H1 (cell line): ENCODE measurements at regions not wholly inside any gene's neighbourhood (a gene's known extent, or its start where the extent isn't known, plus 50 kb on each side); places are given as distances from the start of the nearest gene placed in this dataset.

ENCODE experiments used
- CTCF ChIA-PET: fragments of 300-600 bp; sonication (Branson Sonifier 250); formaldehyde crosslinking; loops from one replicate; lab custom pipeline; 2021; ENCODE audit not compliant: partially characterized antibody; lab: Charles Lee
- POLR2A ChIA-PET: fragments of 300-600 bp; sonication (Branson Sonifier 250); formaldehyde crosslinking; loops from one replicate; lab custom pipeline; 2021; ENCODE audit warnings: inconsistent platforms; ENCODE audit not compliant: partially characterized antibody; lab: Charles Lee
- DNase-seq, 2 experiments: peaks; one replicate each; pipeline versions ENCODE4 v3.0.0 to v3.0.0-alpha.2; 2010 to 2022; ENCODE audit warnings: low spot score in 2 of 2, low read depth in 1 of 2, mixed read lengths in 1 of 2
- FAIRE-seq: peaks from 2 replicates; lab custom pipeline; 2011; peaks lifted over from hg19 to GRCh38; lab: Jason Lieb, UNC
- H2AFZ ChIP-seq: 2 replicates; pipeline ENCODE4 v1.8.1; 2012; ENCODE audit warnings: low read length, inconsistent platforms
- H2AK5ac ChIP-seq: 2 replicates; pipeline ENCODE4 v1.6.1; 2013; ENCODE audit warnings: low read depth, low read length
- H2BK120ac ChIP-seq: replicated peaks from 2 replicates; pipeline ENCODE3; 2013; ENCODE audit warnings: low read depth, low read length, inconsistent platforms
- H2BK12ac ChIP-seq: 2 replicates; pipeline ENCODE4 v1.6.1; 2013; ENCODE audit warnings: low read depth, low read length
- H2BK15ac ChIP-seq: 2 replicates; pipeline ENCODE4 v1.6.1; 2013; ENCODE audit warnings: low read length
- H2BK20ac ChIP-seq: 2 replicates; pipeline ENCODE4 v1.6.1; 2013; ENCODE audit warnings: low read length
- H2BK5ac ChIP-seq: 2 replicates; pipeline ENCODE4 v1.6.1; 2013; ENCODE audit warnings: low read depth, low read length
- H3K14ac ChIP-seq: 2 replicates; pipeline ENCODE4 v1.6.1; 2013; ENCODE audit warnings: inconsistent platforms; ENCODE audit not compliant: insufficient read length
- H3K18ac ChIP-seq: 2 replicates; pipeline ENCODE4 v1.6.1; 2013; ENCODE audit warnings: low read length; ENCODE audit errors: extremely low read depth
- H3K23ac ChIP-seq: 2 replicates; pipeline ENCODE4 v1.6.1; 2013; ENCODE audit warnings: inconsistent platforms; ENCODE audit not compliant: insufficient read length
- H3K23me2 ChIP-seq: 2 replicates; pipeline ENCODE4 v1.6.1; 2013; ENCODE audit warnings: low read depth, low read length
- H3K27ac ChIP-seq: 2 replicates; pipeline ENCODE4 v1.6.1; 2011; ENCODE audit warnings: low read depth, low read length, inconsistent platforms
- H3K27me3 ChIP-seq, 4 experiments: replicated peaks in 1 of 4; 1 replicate in 1 of 4; 2 replicates in 3 of 4; pipeline versions ENCODE4 v1.6.1 to v1.8.1; 2011 to 2013; ENCODE audit warnings: low read length in 3 of 4, mild to moderate bottlenecking in 3 of 4, inconsistent platforms in 2 of 4, mixed read lengths in 2 of 4, moderate library complexity in 1 of 4; ENCODE audit not compliant: control insufficient read depth in 3 of 4, insufficient read depth in 3 of 4; ENCODE audit errors: extremely low read depth in 1 of 4
- H3K36me3 ChIP-seq, 4 experiments: 2 replicates each; pipeline versions ENCODE4 v1.6.1 to v1.8.1; 2011 to 2013; ENCODE audit warnings: mild to moderate bottlenecking in 4 of 4, low read length in 3 of 4, moderate library complexity in 2 of 4, control low read depth in 1 of 4, inconsistent platforms in 1 of 4; ENCODE audit not compliant: insufficient read depth in 4 of 4, control insufficient read depth in 2 of 4
- H3K4ac ChIP-seq: replicated peaks from 2 replicates; pipeline ENCODE3; 2013; ENCODE audit warnings: low read length, low read depth, mixed read lengths, inconsistent platforms; ENCODE audit not compliant: insufficient read length
- H3K4me1 ChIP-seq, 4 experiments: replicated peaks in 1 of 4; 1 replicate in 1 of 4; 2 replicates in 3 of 4; pipeline versions ENCODE4 v1.6.1 to v1.8.1; 2011 to 2013; ENCODE audit warnings: low read length in 3 of 4, inconsistent platforms in 2 of 4, mixed read lengths in 1 of 4; ENCODE audit not compliant: insufficient read depth in 4 of 4, control insufficient read depth in 3 of 4
- H3K4me2 ChIP-seq, 2 experiments: 2 replicates each; pipeline versions ENCODE4 v1.6.1 to v1.8.1; 2011 to 2013; ENCODE audit warnings: low read depth in 2 of 2, low read length in 2 of 2, control low read depth in 1 of 2, inconsistent platforms in 1 of 2, mild to moderate bottlenecking in 1 of 2; ENCODE audit not compliant: insufficient read depth in 1 of 2
- H3K4me3 ChIP-seq, 4 experiments: fragments of 200-600, 300-600 bp in 1 of 4; sonication (generic), shearing (Covaris generic), sonication (Bioruptor Twin) in 1 of 4; 2 replicates each; pipeline versions ENCODE4 v1.5.1 to v1.8.1; 2011 to 2016; ENCODE audit warnings: low read length in 4 of 4, low read depth in 3 of 4, control low read depth in 2 of 4, inconsistent platforms in 2 of 4, mild to moderate bottlenecking in 2 of 4, mixed read lengths in 1 of 4, moderate library complexity in 1 of 4; ENCODE audit not compliant: insufficient read depth in 2 of 4; ENCODE audit errors: extremely low read depth in 1 of 4
- H3K56ac ChIP-seq: replicated peaks from 2 replicates; pipeline ENCODE3; 2013; ENCODE audit warnings: low read depth, mild to moderate bottlenecking, mixed read lengths, low read length, inconsistent platforms; ENCODE audit not compliant: insufficient read length
- H3K79me1 ChIP-seq: 2 replicates; pipeline ENCODE4 v1.6.1; 2013; ENCODE audit warnings: low read depth, low read length, control low read depth
- H3K79me2 ChIP-seq, 2 experiments: 2 replicates each; pipeline versions ENCODE4 v1.6.1 to v1.8.1; 2012 to 2013; ENCODE audit warnings: low read length in 2 of 2, mild to moderate bottlenecking in 2 of 2, inconsistent platforms in 1 of 2; ENCODE audit not compliant: insufficient read depth in 2 of 2, control insufficient read depth in 1 of 2
- H3K9ac ChIP-seq, 4 experiments: replicated peaks in 1 of 4; 1 replicate in 1 of 4; 2 replicates in 3 of 4; pipeline versions ENCODE4 v1.6.1 to v1.8.1; 2011 to 2013; ENCODE audit warnings: low read depth in 3 of 4, low read length in 3 of 4, control low read depth in 2 of 4, mild to moderate bottlenecking in 2 of 4, moderate library complexity in 2 of 4, inconsistent platforms in 1 of 4; ENCODE audit errors: extremely low read depth in 1 of 4
- H3K9me3 ChIP-seq, 2 experiments: 2 replicates each; pipeline versions ENCODE4 v1.6.1 to v1.8.1; 2012 to 2013; ENCODE audit warnings: mild to moderate bottlenecking in 2 of 2, moderate library complexity in 2 of 2, control low read depth in 1 of 2, inconsistent platforms in 1 of 2, low read depth in 1 of 2, low read length in 1 of 2, mixed read lengths in 1 of 2; ENCODE audit not compliant: insufficient read depth in 2 of 2
- H4K20me1 ChIP-seq, 2 experiments: replicated peaks in 1 of 2; 2 replicates each; pipeline versions ENCODE3 to v1.8.1; 2011 to 2013; ENCODE audit warnings: inconsistent platforms in 2 of 2, low read length in 2 of 2, mild to moderate bottlenecking in 1 of 2; ENCODE audit not compliant: insufficient read depth in 2 of 2, control insufficient read depth in 1 of 2
- H4K5ac ChIP-seq: 2 replicates; pipeline ENCODE4 v1.6.1; 2013; ENCODE audit warnings: low read length, low read depth, mixed read lengths, inconsistent platforms; ENCODE audit not compliant: insufficient read length
- H4K8ac ChIP-seq: 2 replicates; pipeline ENCODE4 v1.8.0; 2013; ENCODE audit warnings: mild to moderate bottlenecking, moderate library complexity, low read length, inconsistent platforms; ENCODE audit not compliant: insufficient read depth; ENCODE audit errors: extremely low read depth
- H4K91ac ChIP-seq: replicated peaks from 2 replicates; pipeline ENCODE3; 2013; ENCODE audit warnings: low read length, mixed read lengths, inconsistent platforms; ENCODE audit not compliant: insufficient read length
- WGBS, 2 experiments: shearing (Covaris generic) in 1 of 2; methylation state at CpG; one replicate each; pipeline versions ENCODE4 v1.1.6 to v1.1.7; 2013 to 2015; ENCODE audit warnings: low lambda C conversion rate in 2 of 2, mixed read lengths in 2 of 2, inconsistent platforms in 1 of 2, low coverage in 1 of 2, missing lambda C conversion rate in 1 of 2; ENCODE audit not compliant: insufficient replicate concordance in 2 of 2, insufficient coverage in 1 of 2, insufficient read length in 1 of 2; ENCODE audit errors: extremely low coverage in 1 of 2, missing lambda C conversion rate in 1 of 2; 5-methylcytosine and 5-hydroxymethylcytosine counted together
- TF ChIP-seq, protein P1 (sequence below): IDR thresholded peaks from 2 replicates; pipeline ENCODE4 v1.6.1; 2011; ENCODE audit warnings: low read length, improper control_type of control experiment

DNA sequence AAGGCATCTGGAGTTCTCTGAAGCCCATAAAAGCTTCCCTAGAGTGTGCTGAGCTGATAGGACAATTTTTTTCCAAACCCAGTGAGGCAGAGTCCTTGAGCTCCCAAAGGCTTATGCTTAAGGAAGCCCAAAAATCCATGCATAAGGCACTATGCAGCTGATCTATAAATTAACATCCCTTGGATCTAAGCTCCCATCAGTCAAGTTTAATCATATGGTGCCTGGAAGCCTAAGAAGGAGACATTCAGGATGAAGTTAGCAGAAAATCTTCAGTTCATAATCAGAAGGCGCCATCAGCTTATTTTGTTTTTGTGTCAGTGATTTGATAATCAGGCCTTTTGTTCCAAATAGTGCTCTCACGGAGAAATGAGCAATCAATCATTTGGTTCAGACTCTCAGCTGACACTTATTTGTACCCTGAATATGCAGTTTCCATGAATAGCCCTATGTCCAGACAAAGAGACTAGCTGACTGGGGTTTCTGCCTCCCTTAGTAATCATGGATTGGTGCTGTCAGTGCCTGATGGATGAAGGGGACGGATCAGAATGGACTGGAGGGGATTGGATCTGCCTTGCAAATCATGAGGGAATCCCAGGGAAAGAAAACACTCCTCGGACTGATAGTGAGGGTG is 464.8 kb upstream of the RGPD4 start:
- Histone ChIP-seq H3K9ac (no peak overlapping the region), H3K79me2 (no peaks in the 10 kb centered on the region), H2AFZ (no peak overlapping the region), H3K23ac (no peak overlapping the region), H3K18ac (no peak overlapping the region), H2BK12ac (no peak overlapping the region), H2BK120ac (no peak overlapping the region), H3K4me2 (no peak overlapping the region), H4K5ac (no peak overlapping the region), H2BK5ac (no peak overlapping the region), H3K4ac (no peak overlapping the region), H3K56ac (no peak overlapping the region), H3K14ac (no peak overlapping the region), H3K4me1 (no peaks in the 10 kb centered on the region), H2AK5ac (no peak overlapping the region), H3K9me3 (no peaks in the 10 kb centered on the region), H3K23me2 (no peaks in the 10 kb centered on the region), H4K91ac (no peak overlapping the region)
- POLR2A ChIA-PET = interaction anchor here (0.8 kb wide), 1 partner anchor 24 kb away, joined by 3 read pairs; no protein-coding TSS in a partner anchor
- CTCF ChIA-PET = no interaction called here
- TF ChIP-seq, protein P1, sequence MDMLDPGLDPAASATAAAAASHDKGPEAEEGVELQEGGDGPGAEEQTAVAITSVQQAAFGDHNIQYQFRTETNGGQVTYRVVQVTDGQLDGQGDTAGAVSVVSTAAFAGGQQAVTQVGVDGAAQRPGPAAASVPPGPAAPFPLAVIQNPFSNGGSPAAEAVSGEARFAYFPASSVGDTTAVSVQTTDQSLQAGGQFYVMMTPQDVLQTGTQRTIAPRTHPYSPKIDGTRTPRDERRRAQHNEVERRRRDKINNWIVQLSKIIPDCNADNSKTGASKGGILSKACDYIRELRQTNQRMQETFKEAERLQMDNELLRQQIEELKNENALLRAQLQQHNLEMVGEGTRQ = no peak
- TF ChIP-seq, all 59 proteins: peak for 0
- H3K27ac ChIP-seq = no peak overlapping the region
- no peak for DNase-seq
- H2BK20ac ChIP-seq = no peak overlapping the region
- no peak overlapping the region for H2BK15ac ChIP-seq
- no peak overlapping the region for H3K4me3 ChIP-seq
- H3K36me3 ChIP-seq = no peaks in the 10 kb centered on the region
- no peak for FAIRE-seq
- H3K27me3 ChIP-seq = no peaks in the 10 kb centered on the region
- H3K79me1 ChIP-seq = no peaks in the 10 kb centered on the region
- no peaks in the 10 kb centered on the region for H4K20me1 ChIP-seq
- 89% methylated on average over 4 of the region's 4 CpGs; no CpG with 5 or more reads in 1 of the 2 experiments for WGBS, 2 experiments
- H4K8ac ChIP-seq = no peak overlapping the region
